HG02981 (cell line): ENCODE measurements at regions not wholly inside any gene's neighbourhood (a gene's known extent, or its start where the extent isn't known, plus 50 kb on each side); places are given as distances from the start of the nearest gene placed in this dataset.

Experiments used
- ATAC-seq: cut with Tn5 transposase; IDR thresholded peaks from one replicate; pipeline ENCODE4 v1.9.1; 2021; ENCODE audit warnings: mild to moderate bottlenecking, moderate library complexity; ENCODE audit not compliant: unreplicated experiment

DNA sequence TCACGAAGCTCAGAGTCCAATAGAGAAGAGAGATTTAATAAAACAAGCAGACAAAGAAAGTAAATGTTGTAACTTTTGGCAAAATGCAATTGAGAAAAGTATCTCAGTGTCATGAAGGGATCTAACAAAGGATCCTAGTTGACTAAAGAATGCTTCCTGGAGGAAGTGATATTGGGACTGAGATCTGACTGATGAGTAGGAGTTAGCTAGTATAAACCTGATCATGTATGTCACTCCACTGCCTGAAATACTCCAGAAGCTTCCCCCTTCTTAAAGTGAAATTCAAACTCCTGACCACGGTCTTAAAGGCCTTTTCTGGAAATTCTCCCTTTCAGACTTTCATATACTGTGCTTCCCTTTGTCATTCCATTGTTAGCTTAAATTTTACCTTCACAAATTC, 1102.4 kb upstream of the ZEB2 start:
- no peak for ATAC-seq

GRCh38 chr2:145617906-145618305, 1098.0 kb upstream of the ZEB2 start:
- no peak for ATAC-seq

DNA sequence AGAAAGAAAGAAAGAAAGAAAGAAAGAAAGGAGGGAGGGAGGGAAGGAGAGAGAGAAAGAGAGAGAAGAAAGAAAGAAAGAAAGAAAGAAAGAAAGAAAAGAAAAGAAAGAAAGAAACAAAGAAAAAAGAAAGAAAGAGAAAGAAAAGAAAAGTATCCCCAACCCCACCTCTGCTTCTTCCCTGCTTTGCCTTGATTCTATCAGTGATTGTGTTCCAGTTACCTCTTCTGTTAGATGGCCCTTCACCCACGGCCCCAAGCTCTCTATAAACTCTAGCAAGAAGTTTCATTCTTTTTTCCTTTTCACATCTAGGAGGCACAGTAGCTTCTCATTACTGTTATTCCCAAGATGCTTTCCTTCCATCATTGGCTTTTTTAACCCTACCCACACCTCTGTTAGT, 1097.5 kb upstream of the ZEB2 start:
- no peak for ATAC-seq

DNA sequence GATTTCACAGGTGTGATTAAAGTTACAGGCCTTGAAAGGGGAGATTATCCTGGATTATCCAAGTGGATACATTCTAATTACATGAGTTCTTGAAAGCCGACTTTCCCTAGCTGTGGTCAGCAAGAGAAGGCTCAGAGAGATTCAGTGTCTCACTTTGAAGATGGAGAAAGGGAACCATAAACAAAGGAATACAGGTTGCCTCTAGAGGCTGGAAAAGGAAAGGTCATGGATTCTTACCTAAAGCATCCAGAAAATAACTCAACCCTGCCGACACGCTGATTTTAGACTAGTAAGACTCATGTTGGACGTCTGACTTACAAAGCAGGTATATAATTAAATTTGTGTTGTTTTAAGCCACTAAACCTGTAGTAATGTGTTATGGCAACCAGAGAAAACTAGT, 1095.7 kb upstream of the ZEB2 start:
- no peak for ATAC-seq

- no peak for ATAC-seq
Observed at GRCh38 chr2:145609951-145610350, 1090.0 kb upstream of the ZEB2 start.

GRCh38 chr2:145601361-145601925, 1081.5 kb upstream of the ZEB2 start:
- ATAC-seq = no peak

- no peak for ATAC-seq
Observed at GRCh38 chr2:145600811-145601210, 1080.9 kb upstream of the ZEB2 start.

DNA sequence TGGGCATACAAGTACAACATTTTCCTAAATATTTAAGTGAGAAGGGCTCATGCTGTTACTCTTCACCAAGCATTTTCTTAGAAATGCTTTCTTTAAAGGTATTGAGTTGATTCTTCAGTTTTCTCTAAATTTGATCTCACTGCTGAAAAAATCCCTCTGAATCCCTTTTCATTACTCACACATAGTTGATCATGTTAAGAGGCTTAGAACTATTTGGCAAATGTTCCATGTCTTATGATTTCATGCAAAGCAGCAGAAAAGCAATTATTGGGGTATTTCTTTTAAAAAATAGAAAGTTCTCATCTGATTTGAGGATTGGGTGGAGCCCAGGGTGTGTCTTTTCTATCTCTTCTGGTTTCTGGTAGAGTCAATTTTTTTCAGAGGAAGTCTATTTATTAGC, 1079.8 kb upstream of the ZEB2 start:
- ATAC-seq = no peak

DNA sequence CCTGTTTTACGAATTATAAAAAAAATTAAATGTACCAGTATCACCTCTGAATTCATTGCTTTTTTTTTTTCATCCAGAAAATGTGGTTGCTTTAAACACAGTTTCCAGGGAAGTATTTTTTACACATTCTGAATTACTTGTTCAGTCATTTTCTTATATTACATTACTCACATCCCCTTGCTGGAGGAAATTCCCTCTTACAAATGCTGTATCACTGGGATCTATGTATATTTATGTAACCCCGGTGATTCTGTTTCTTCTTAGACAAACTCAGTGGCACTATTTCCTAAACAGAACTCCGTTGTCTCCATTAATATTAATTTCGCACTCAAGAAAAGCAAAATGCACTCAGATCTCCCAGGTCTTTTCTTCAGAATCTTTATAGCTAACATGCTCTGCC, 1078.5 kb upstream of the ZEB2 start:
- ATAC-seq = no peak

- no peak for ATAC-seq
Observed at GRCh38 chr2:145597809-145598208, 1077.9 kb upstream of the ZEB2 start.

- no peak for ATAC-seq
Observed at GRCh38 chr2:145597006-145597405, 1077.1 kb upstream of the ZEB2 start.

- ATAC-seq = no peak
Observed at GRCh38 chr2:145596416-145596815, 1076.5 kb upstream of the ZEB2 start.

DNA sequence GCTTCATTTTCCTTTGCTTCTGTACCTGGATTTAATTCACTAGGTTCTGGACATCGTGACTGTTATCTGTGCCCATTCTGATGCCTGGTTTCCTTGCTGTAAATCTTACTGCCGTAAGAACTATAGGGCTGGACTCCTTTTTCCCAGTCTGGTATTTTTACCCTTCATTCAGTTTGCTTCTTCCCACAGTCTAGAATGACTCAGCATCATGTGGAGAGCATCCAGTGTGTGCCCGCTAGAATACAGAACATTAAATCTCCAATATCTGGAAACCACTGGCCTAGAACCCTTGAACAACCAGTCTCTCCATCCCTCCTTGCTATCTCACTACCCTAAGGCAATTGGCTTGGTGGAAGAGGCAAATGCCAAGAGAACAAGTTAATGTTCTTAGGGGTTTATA, 1075.4 kb upstream of the ZEB2 start:
- ATAC-seq = no peak

- no peak for ATAC-seq
Observed at GRCh38 chr2:145593991-145594614, 1074.2 kb upstream of the ZEB2 start.

- no peak for ATAC-seq
Observed at GRCh38 chr2:145593280-145593679, 1073.4 kb upstream of the ZEB2 start.

DNA sequence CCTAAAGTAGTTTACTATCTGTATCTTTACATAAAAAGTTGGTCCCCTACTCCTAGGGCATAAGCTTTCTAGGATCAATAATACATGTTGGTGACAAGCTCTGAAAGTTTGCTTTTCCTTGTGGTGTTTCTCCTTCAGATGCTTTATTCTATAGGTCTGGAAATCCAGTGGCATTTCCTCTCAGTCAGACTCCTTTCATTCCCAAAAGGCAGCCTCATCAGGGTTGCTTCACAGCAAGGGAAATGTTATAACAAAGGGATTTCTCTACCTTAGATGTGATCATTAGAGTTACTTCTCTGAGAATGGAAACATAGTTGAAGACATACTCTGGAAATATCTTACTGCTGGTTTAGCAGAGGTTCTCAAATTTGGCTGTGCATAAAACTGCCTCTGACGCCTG, 1072.4 kb upstream of the ZEB2 start:
- ATAC-seq = no peak

DNA sequence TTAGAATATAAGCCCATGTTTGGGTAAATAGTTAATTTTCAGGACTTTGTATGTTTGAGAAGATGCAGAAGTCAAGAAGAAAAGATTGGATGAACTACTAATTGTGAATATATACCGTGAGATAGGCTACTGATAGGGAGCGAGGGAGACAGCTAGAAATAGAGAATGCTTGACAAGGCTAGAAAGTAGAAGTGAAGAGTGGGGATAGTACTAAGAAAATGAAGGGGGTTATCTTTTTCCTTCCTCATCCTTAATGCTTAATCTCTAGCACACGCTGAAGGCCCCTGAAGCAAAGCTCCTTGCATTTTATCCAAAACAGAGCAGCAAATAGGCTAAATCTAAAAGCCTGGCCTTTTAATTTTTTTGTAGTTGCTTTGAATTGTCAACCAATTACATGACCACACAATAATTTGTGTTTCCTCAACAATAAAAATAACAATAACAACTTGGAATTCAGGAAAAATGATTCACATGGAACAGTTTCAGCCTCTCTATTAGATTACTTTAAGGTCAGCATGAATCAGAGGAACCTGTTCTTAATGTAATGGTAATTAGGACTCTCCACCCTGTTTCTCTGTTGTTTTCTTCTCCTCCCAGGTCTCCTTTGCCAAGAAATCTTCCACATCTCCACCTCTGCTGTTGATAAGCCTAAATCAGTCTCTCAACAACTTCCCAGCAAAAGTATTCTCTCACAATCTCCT, 1071.3 kb upstream of the ZEB2 start:
- ATAC-seq = no peak

DNA sequence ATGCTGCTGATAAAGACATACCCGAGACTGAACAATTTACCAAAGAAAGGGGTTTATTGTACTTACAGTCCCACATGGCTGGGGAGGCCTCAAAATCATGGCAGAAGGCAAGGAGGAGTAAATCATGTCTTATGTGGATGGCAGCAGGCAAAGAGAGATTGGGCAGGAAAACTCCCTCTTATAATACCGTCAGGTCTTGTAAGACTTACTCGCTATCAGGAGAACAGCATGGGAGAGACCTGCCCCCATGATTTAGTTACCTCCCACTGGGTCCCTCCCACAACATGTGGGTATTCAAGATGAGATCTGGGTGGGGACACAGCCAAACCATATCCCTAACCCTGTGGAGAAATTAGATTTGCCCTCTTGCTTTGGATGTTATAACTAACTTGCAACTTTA, 1068.0 kb upstream of the ZEB2 start:
- no peak for ATAC-seq

GRCh38 chr2:145584353-145584752, 1064.4 kb upstream of the ZEB2 start:
- no peak for ATAC-seq

GRCh38 chr2:145573608-145574007, 1053.7 kb upstream of the ZEB2 start:
- no peak for ATAC-seq

- no peak for ATAC-seq
Observed at GRCh38 chr2:145572238-145572637, 1052.3 kb upstream of the ZEB2 start.

DNA sequence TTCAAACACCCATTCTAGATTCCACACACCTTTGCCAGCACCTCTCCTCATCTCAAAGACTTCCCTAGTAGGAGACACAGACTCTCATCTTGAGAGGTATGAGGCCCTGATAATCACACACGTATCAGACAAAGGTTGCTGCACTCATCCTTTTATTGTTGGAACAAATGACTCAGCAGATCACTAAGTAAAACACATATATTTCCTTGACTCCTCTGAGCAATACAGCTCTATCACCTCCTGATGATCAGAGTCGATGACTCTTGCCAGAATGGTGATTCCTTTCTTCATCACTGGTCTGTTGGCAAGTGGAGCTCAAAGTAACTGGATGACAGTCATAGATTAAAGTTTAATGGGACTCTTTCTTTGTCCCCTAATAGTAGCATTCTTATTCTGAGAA, 1049.2 kb upstream of the ZEB2 start:
- ATAC-seq = no peak
